Adipocyte (in vitro differentiated cells): ENCODE measurements at regions not wholly inside any gene's neighbourhood (a gene's known extent, or its start where the extent isn't known, plus 50 kb on each side); places are given as distances from the start of the nearest gene placed in this dataset.
A peak's percentile ranks its signal among the peaks of the same experiment; 100 is the strongest.
"Not testable (repeated sequence)": the region's sequence is repeated elsewhere in the genome, so short reads cannot be mapped to it uniquely, and the experiment has no call there.

Experiments
- DNase-seq: peaks from one replicate; pipeline ENCODE4 v3.0.0-alpha.2; 2015; ENCODE audit warnings: low read depth
- H3K27me3 ChIP-seq: replicated peaks from 2 replicates; pipeline ENCODE4 v1.7.0; 2013; ENCODE audit warnings: mild to moderate bottlenecking, low read length, moderate library complexity; ENCODE audit not compliant: control insufficient read depth, insufficient read depth
- H3K36me3 ChIP-seq: 2 replicates; pipeline ENCODE4 v1.7.0; 2013; ENCODE audit warnings: low read length, mild to moderate bottlenecking, moderate library complexity; ENCODE audit not compliant: control insufficient read depth, insufficient read depth, severe bottlenecking
- H3K4me1 ChIP-seq: 2 replicates; pipeline ENCODE4 v1.7.0; 2013; ENCODE audit warnings: mild to moderate bottlenecking, low read length, moderate library complexity; ENCODE audit not compliant: control insufficient read depth, insufficient read depth
- H3K4me3 ChIP-seq: 2 replicates; pipeline ENCODE4 v1.7.0; 2013; ENCODE audit warnings: mild to moderate bottlenecking, low read length, moderate library complexity
- H3K9ac ChIP-seq: 2 replicates; pipeline ENCODE4 v1.7.0; 2013; ENCODE audit warnings: mild to moderate bottlenecking, low read length, moderate library complexity
- H3K9me3 ChIP-seq: 2 replicates; pipeline ENCODE4 v1.7.0; 2013; ENCODE audit warnings: mild to moderate bottlenecking, low read length, moderate library complexity; ENCODE audit not compliant: control insufficient read depth

GRCh38 chr14:22122227-22122818 lies 448.7 kb upstream of the OR4E1 start:
- no peak overlapping the region for H3K9ac ChIP-seq
- H3K36me3 ChIP-seq = no peaks in the 10 kb centered on the region
- DNase-seq = no peak
- no peaks in the 10 kb centered on the region for H3K4me1 ChIP-seq
- H3K9me3 ChIP-seq = no peaks in the 10 kb centered on the region
- no peak overlapping the region for H3K4me3 ChIP-seq
- H3K27me3 ChIP-seq = peaks cover 20% of the 10 kb centered on the region

GRCh38 chr14:22118899-22119477 lies 445.4 kb upstream of the OR4E1 start:
- H3K4me3 ChIP-seq = no peak overlapping the region
- no peaks in the 10 kb centered on the region for H3K4me1 ChIP-seq
- no peak overlapping the region for H3K9ac ChIP-seq
- no peaks in the 10 kb centered on the region for H3K9me3 ChIP-seq
- peaks cover 10% of the 10 kb centered on the region for H3K27me3 ChIP-seq
- DNase-seq = no peak
- no peaks in the 10 kb centered on the region for H3K36me3 ChIP-seq

GRCh38 chr14:22113401-22113800 lies 439.8 kb upstream of the OR4E1 start:
- Histone ChIP-seq H3K4me1 (no peaks in the 10 kb centered on the region), H3K9me3 (no peaks in the 10 kb centered on the region), H3K9ac (no peak overlapping the region), H3K27me3 (peaks cover 15% of the 10 kb centered on the region), H3K4me3 (no peak overlapping the region), H3K36me3 (no peaks in the 10 kb centered on the region)
- no peak for DNase-seq

- no peak overlapping the region for H3K4me3 ChIP-seq
- H3K4me1 ChIP-seq = no peaks in the 10 kb centered on the region
- H3K9me3 ChIP-seq = no peaks in the 10 kb centered on the region
- H3K36me3 ChIP-seq = no peaks in the 10 kb centered on the region
- H3K27me3 ChIP-seq = peaks cover 15% of the 10 kb centered on the region
- DNase-seq = no peak
- no peak overlapping the region for H3K9ac ChIP-seq
Observed at GRCh38 chr14:22112004-22112403, 438.4 kb upstream of the OR4E1 start.

GRCh38 chr14:22107753-22108152 lies 434.1 kb upstream of the OR4E1 start:
- H3K9ac ChIP-seq = no peak overlapping the region
- no peaks in the 10 kb centered on the region for H3K4me1 ChIP-seq
- H3K27me3 ChIP-seq = peaks cover 12% of the 10 kb centered on the region
- no peaks in the 10 kb centered on the region for H3K9me3 ChIP-seq
- no peak overlapping the region for H3K4me3 ChIP-seq
- H3K36me3 ChIP-seq = no peaks in the 10 kb centered on the region
- DNase-seq = no peak

GRCh38 chr14:22106700-22107697 lies 433.4 kb upstream of the OR4E1 start:
- Histone ChIP-seq H3K9ac (no peak overlapping the region), H3K36me3 (no peaks in the 10 kb centered on the region), H3K4me1 (no peaks in the 10 kb centered on the region), H3K9me3 (no peaks in the 10 kb centered on the region), H3K27me3 (peaks cover 4% of the 10 kb centered on the region), H3K4me3 (no peak overlapping the region)
- no peak for DNase-seq

- no peaks in the 10 kb centered on the region for H3K4me1 ChIP-seq
- no peaks in the 10 kb centered on the region for H3K36me3 ChIP-seq
- no peak for DNase-seq
- no peaks in the 10 kb centered on the region for H3K9me3 ChIP-seq
- peaks cover 4% of the 10 kb centered on the region for H3K27me3 ChIP-seq
- H3K4me3 ChIP-seq = no peak overlapping the region
- H3K9ac ChIP-seq = no peak overlapping the region
Observed at GRCh38 chr14:22105624-22106006, 432.0 kb upstream of the OR4E1 start.

- Histone ChIP-seq H3K9me3 (no peaks in the 10 kb centered on the region), H3K36me3 (no peaks in the 10 kb centered on the region), H3K27me3 (peaks cover 4% of the 10 kb centered on the region), H3K9ac (no peak overlapping the region), H3K4me3 (no peak overlapping the region), H3K4me1 (no peaks in the 10 kb centered on the region)
- no peak for DNase-seq
Observed at GRCh38 chr14:22105006-22105623, 431.5 kb upstream of the OR4E1 start.

- H3K4me1 ChIP-seq = peaks cover 22% of the 10 kb centered on the region
- not testable (repeated sequence) for DNase-seq, H3K4me3 ChIP-seq, H3K36me3 ChIP-seq, H3K9me3 ChIP-seq, H3K9ac ChIP-seq, H3K27me3 ChIP-seq
Observed at GRCh38 chr14:22100764-22101120, 427.1 kb upstream of the OR4E1 start.

- Histone ChIP-seq H3K9ac (no peak overlapping the region), H3K36me3 (no peaks in the 10 kb centered on the region), H3K4me1 (peaks cover 22% of the 10 kb centered on the region), H3K9me3 (no peaks in the 10 kb centered on the region), H3K4me3 (no peak overlapping the region), H3K27me3 (no peaks in the 10 kb centered on the region)
- DNase-seq = peak; percentile 3
Observed at GRCh38 chr14:22099942-22100763, 426.5 kb upstream of the OR4E1 start.
